ENCODE measurements at regions not wholly inside any gene's neighbourhood (a gene's known extent, or its start where the extent isn't known, plus 50 kb on each side); places are given as distances from the start of the nearest gene placed in this dataset.

- no peak for ATAC-seq (ENCODE audit: insufficient number of reproducible peaks, low FRiP score, low read depth)
Observed at GRCh38 chr18:54734059-54734458, 94.2 kb upstream of the RAB27B start.

GRCh38 chr18:54736981-54737380 is 91.3 kb upstream of the RAB27B start:
- no peak overlapping the region for H3K4me3 ChIP-seq
- no peaks in the 10 kb centered on the region for H3K36me3 ChIP-seq
- H3K27ac ChIP-seq: no peak overlapping the region
- H3K9me3 ChIP-seq: no peaks in the 10 kb centered on the region
- TF ChIP-seq CTCF (IDR thresholded peaks at IDR 0.05): no peak
- no peaks in the 10 kb centered on the region for H3K4me1 ChIP-seq (ENCODE audit: control insufficient read depth in 1 of 2, low read depth in 2 of 2)
- ATAC-seq (ENCODE audit: insufficient number of reproducible peaks, low FRiP score, low read depth) (no peak), DNase-seq (ENCODE audit: low spot score) (no peak)
- H3K27me3 ChIP-seq (replicated peaks; ENCODE audit: insufficient read depth): no peaks in the 10 kb centered on the region

More at GRCh38 chr18:54734059-54734458, 94.2 kb upstream of the RAB27B start:
- no peak for DNase-seq (ENCODE audit: low spot score)
- TF ChIP-seq CTCF (IDR thresholded peaks at IDR 0.05): no peak
- no peak overlapping the region for H3K27ac ChIP-seq
- no peak overlapping the region for H3K4me3 ChIP-seq
- no peaks in the 10 kb centered on the region for H3K27me3 ChIP-seq (replicated peaks; ENCODE audit: insufficient read depth)
- H3K4me1 ChIP-seq (ENCODE audit: control insufficient read depth in 1 of 2, low read depth in 2 of 2): no peaks in the 10 kb centered on the region
- H3K9me3 ChIP-seq: no peaks in the 10 kb centered on the region
- no peaks in the 10 kb centered on the region for H3K36me3 ChIP-seq

- no peaks in the 10 kb centered on the region for H3K27me3 ChIP-seq (replicated peaks; ENCODE audit: insufficient read depth)
- no peak overlapping the region for H3K27ac ChIP-seq
- peaks cover 0 to 5% of the 10 kb centered on the region in 2 donors for H3K4me1 ChIP-seq (ENCODE audit: control insufficient read depth in 1 of 2, low read depth in 2 of 2)
- H3K36me3 ChIP-seq: no peaks in the 10 kb centered on the region
- ATAC-seq (ENCODE audit: insufficient number of reproducible peaks, low FRiP score, low read depth) (no peak), DNase-seq (ENCODE audit: low spot score) (no peak)
- no peak for TF ChIP-seq CTCF (IDR thresholded peaks at IDR 0.05)
- no peaks in the 10 kb centered on the region for H3K9me3 ChIP-seq
- H3K4me3 ChIP-seq: no peak overlapping the region
Observed at GRCh38 chr18:54737986-54738385, 90.3 kb upstream of the RAB27B start.

- H3K4me3 ChIP-seq: no peak overlapping the region
- no peak overlapping the region for H3K27ac ChIP-seq
- DNase-seq (ENCODE audit: low spot score) (no peak), ATAC-seq (ENCODE audit: insufficient number of reproducible peaks, low FRiP score, low read depth) (no peak)
- TF ChIP-seq CTCF (IDR thresholded peaks at IDR 0.05): no peak
- peaks cover 0 to 5% of the 10 kb centered on the region in 2 donors for H3K4me1 ChIP-seq (ENCODE audit: control insufficient read depth in 1 of 2, low read depth in 2 of 2)
- no peaks in the 10 kb centered on the region for H3K36me3 ChIP-seq
- H3K27me3 ChIP-seq (replicated peaks; ENCODE audit: insufficient read depth): no peaks in the 10 kb centered on the region
- no peaks in the 10 kb centered on the region for H3K9me3 ChIP-seq
Observed at GRCh38 chr18:54739476-54739875, 88.8 kb upstream of the RAB27B start.

- H3K4me1 ChIP-seq (ENCODE audit: control insufficient read depth in 1 of 2, low read depth in 2 of 2): peaks cover 0 to 5% of the 10 kb centered on the region in 2 donors
- H3K4me3 ChIP-seq: no peak overlapping the region
- H3K27me3 ChIP-seq (replicated peaks; ENCODE audit: insufficient read depth): no peaks in the 10 kb centered on the region
- no peak for ATAC-seq (ENCODE audit: insufficient number of reproducible peaks, low FRiP score, low read depth)
- H3K9me3 ChIP-seq: no peaks in the 10 kb centered on the region
- TF ChIP-seq CTCF (IDR thresholded peaks at IDR 0.05): no peak
- no peak overlapping the region for H3K27ac ChIP-seq
- H3K36me3 ChIP-seq: no peaks in the 10 kb centered on the region
- DNase-seq (ENCODE audit: low spot score): no peak
Observed at GRCh38 chr18:54740136-54740846, 88.0 kb upstream of the RAB27B start.
